GM12878 (cell line): ENCODE measurements at regions not wholly inside any gene's neighbourhood (a gene's known extent, or its start where the extent isn't known, plus 50 kb on each side); places are given as distances from the start of the nearest gene placed in this dataset.

Experiments
- ATAC-seq: fragments of 200-7000 bp; cut with Tn5 transposase; 3 replicates; pipeline ENCODE4 v1.9.1; 2020; ENCODE audit warnings: mild to moderate bottlenecking, moderate library complexity
- BruUV-seq: library from RNA; stranded (reverse); fragments of 400-500 nt; replicated peaks from 2 replicates; lab custom pipeline; 2021; lab: Mats Ljungman, UMichigan
- CTCF ChIA-PET: fragments of 300-600 bp; sonication (Branson Sonifier 250); formaldehyde crosslinking; extraction: SDS; loops from one replicate; lab custom pipeline; 2021; ENCODE audit warnings: inconsistent platforms; lab: Yijun Ruan, JAX
- POLR2A ChIA-PET: fragments of 350-600 bp; formaldehyde crosslinking; extraction: SDS; loops from one replicate; lab custom pipeline; 2021; ENCODE audit warnings: inconsistent platforms; lab: Charles Lee
- RAD21 ChIA-PET: fragments of 300-600 bp; sonication (Branson Sonifier 250); formaldehyde crosslinking; loops from one replicate; lab custom pipeline; 2023; ENCODE audit warnings: antibody characterized with exemption; ENCODE audit not compliant: unreplicated experiment; lab: Charles Lee
- SMC1A ChIA-PET: fragments of 300-600 bp; sonication (Branson Sonifier 250); formaldehyde crosslinking; loops from one replicate; lab custom pipeline; 2023; ENCODE audit not compliant: unreplicated experiment, uncharacterized antibody; lab: Charles Lee
- DNase-seq: peaks from one replicate; pipeline ENCODE4 v3.0.0-alpha.2; 2011; ENCODE audit warnings: low read depth, low spot score
- FAIRE-seq: peaks from 3 replicates; lab custom pipeline; 2011; peaks lifted over from hg19 to GRCh38; lab: Jason Lieb, UNC
- H2AFZ ChIP-seq: 2 replicates; pipeline ENCODE4 v1.6.0; 2011; ENCODE audit warnings: low read depth, low read length, control low read depth; ENCODE audit not compliant: control insufficient read depth
- H3K27ac ChIP-seq: 2 replicates; pipeline ENCODE4 v1.5.1; 2011; ENCODE audit warnings: control low read depth; ENCODE audit not compliant: control insufficient read depth, insufficient read depth
- H3K27me3 ChIP-seq, 2 experiments: replicated peaks in 1 of 2; 2 replicates each; pipeline versions ENCODE4 v1.6.0 to v1.6.1; 2011; ENCODE audit warnings: low read length in 1 of 2; ENCODE audit not compliant: control insufficient read depth in 2 of 2, insufficient read depth in 2 of 2
- H3K36me3 ChIP-seq, 2 experiments: 2 replicates each; pipeline ENCODE4 v1.5.1; 2011; ENCODE audit warnings: low read length in 1 of 2; ENCODE audit not compliant: control insufficient read depth in 2 of 2, insufficient read depth in 2 of 2
- H3K4me1 ChIP-seq: 2 replicates; pipeline ENCODE4 v1.6.1; 2011; ENCODE audit warnings: mild to moderate bottlenecking, low read length, moderate library complexity, mixed read lengths; ENCODE audit not compliant: control insufficient read depth, insufficient read depth
- H3K4me2 ChIP-seq: 2 replicates; pipeline ENCODE4 v1.6.0; 2011; ENCODE audit warnings: control low read depth; ENCODE audit not compliant: control insufficient read depth, insufficient read depth
- H3K4me3 ChIP-seq: fragments of 200-600 bp; sonication (generic); 2 replicates; pipeline ENCODE4 v1.5.1; 2016
- H3K79me2 ChIP-seq: 2 replicates; pipeline ENCODE4 v1.6.0; 2011; ENCODE audit warnings: low read length; ENCODE audit not compliant: control insufficient read depth, insufficient read depth
- H3K9ac ChIP-seq: 2 replicates; pipeline ENCODE4 v1.8.0; 2011; ENCODE audit warnings: low read length, control low read depth, mixed read lengths; ENCODE audit not compliant: control insufficient read depth, insufficient read depth
- H3K9me3 ChIP-seq: replicated peaks from 3 replicates; pipeline ENCODE4 v1.5.1; 2011; ENCODE audit warnings: mild to moderate bottlenecking, low read length; ENCODE audit not compliant: control insufficient read depth, insufficient read depth
- H4K20me1 ChIP-seq: 2 replicates; pipeline ENCODE4 v1.6.0; 2011; ENCODE audit not compliant: control insufficient read depth, insufficient read depth
- BCL3 ChIP-seq: IDR thresholded peaks from 2 replicates; pipeline ENCODE4 v1.6.1; 2011; ENCODE audit warnings: borderline replicate concordance, low read depth, mild to moderate bottlenecking, moderate library complexity, low read length; ENCODE audit not compliant: insufficient read depth, poor library complexity, severe bottlenecking
- CBX5 ChIP-seq: sonication (generic); IDR thresholded peaks from 2 replicates; pipeline ENCODE4 v1.6.1; 2016; ENCODE audit warnings: low read depth, moderate library complexity, mild to moderate bottlenecking, inconsistent platforms
- CHD4 ChIP-seq: fragments of 200-600 bp; sonication (generic); IDR thresholded peaks from 2 replicates; pipeline ENCODE4 v1.6.1; 2016; ENCODE audit warnings: mild to moderate bottlenecking
- CTCF ChIP-seq, 3 experiments: IDR thresholded peaks in 2 of 3; conservative IDR thresholded peaks in 1 of 3; 2 replicates each; pipeline ENCODE4 v1.5.1; 2011; ENCODE audit warnings: low read depth in 3 of 3, low read length in 3 of 3, mild to moderate bottlenecking in 3 of 3, control low read depth in 2 of 3, moderate library complexity in 2 of 3, inconsistent platforms in 1 of 3, mixed read lengths in 1 of 3; ENCODE audit not compliant: control insufficient read depth in 2 of 3, insufficient read depth in 1 of 3; ENCODE audit errors: extremely low read depth in 1 of 3
- E2F4 ChIP-seq: IDR thresholded peaks from 2 replicates; pipeline ENCODE4 v1.6.1; 2012; ENCODE audit warnings: low read depth, low read length, improper control_type of control experiment
- MLLT1 ChIP-seq: fragments of 450-650 bp; IDR thresholded peaks from 2 replicates; pipeline ENCODE4 v1.6.1; 2016; ENCODE audit warnings: mild to moderate bottlenecking
- PKNOX1 ChIP-seq: fragments of 450-650 bp; IDR thresholded peaks from 2 replicates; pipeline ENCODE4 v1.6.1; 2016; ENCODE audit warnings: mild to moderate bottlenecking
- SMAD5 ChIP-seq: IDR thresholded peaks from 2 replicates; pipeline ENCODE4 v1.6.1; 2016; ENCODE audit warnings: antibody characterized with exemption, low read depth
- STAT3 ChIP-seq: IDR thresholded peaks from 2 replicates; pipeline ENCODE4 v1.6.1; 2011; ENCODE audit warnings: low read depth, low read length, improper control_type of control experiment
- ZNF592 ChIP-seq: fragments of 450-650 bp; IDR thresholded peaks from 2 replicates; pipeline ENCODE4 v1.6.1; 2017; ENCODE audit warnings: mild to moderate bottlenecking, moderate library complexity
- WGBS: methylation state at CpG from one replicate; pipeline ENCODE4 v1.1.6; 2016; ENCODE audit warnings: low lambda C conversion rate; ENCODE audit not compliant: insufficient replicate concordance, insufficient coverage; ENCODE audit errors: missing lambda C conversion rate; 5-methylcytosine and 5-hydroxymethylcytosine counted together
- in situ Hi-C: fragments of 300-500 bp; cut with MboI; formaldehyde crosslinking; loops from 9 replicates; pipeline ENCODE4 v1.14.3; 2018; ENCODE audit warnings: mixed read lengths
- intact Hi-C: fragments of 100-400 bp; cut with micrococcal nuclease; formaldehyde crosslinking; loops from one replicate; pipeline ENCODE4 v1.14.2; 2022; ENCODE audit not compliant: unreplicated experiment

GRCh38 chr22:47460861-47461260 is 698.4 kb downstream of the TBC1D22A start:
- Histone ChIP-seq H3K79me2 (no peaks in the 10 kb centered on the region), H3K4me3 (no peak overlapping the region), H3K9ac (no peak overlapping the region), H2AFZ (no peak overlapping the region), H3K4me2 (no peak overlapping the region), H3K27me3 (no peaks in the 10 kb centered on the region), H3K27ac (no peak overlapping the region), H3K36me3 (no peaks in the 10 kb centered on the region), H4K20me1 (no peaks in the 10 kb centered on the region), H3K4me1 (no peaks in the 10 kb centered on the region), H3K9me3 (no peaks in the 10 kb centered on the region; the same call in 2 of the 3 replicates)
- in situ Hi-C loops, result no loop called here
- TF ChIP-seq ZNF592 (no peak), CTCF (IDR thresholded peaks at IDR 0.05 in 2 of 3, conservative IDR thresholded peaks at IDR 0.05 in 1 of 3; ENCODE audit: control insufficient read depth in 2 of 3, extremely low read depth in 1 of 3, insufficient read depth in 1 of 3, low read depth in 3 of 3, low read length in 3 of 3) (no peak), E2F4 (no peak), MLLT1 (no peak), BCL3 (no peak), CBX5 (no peak), STAT3 (no peak), CHD4 (no peak), PKNOX1 (no peak), SMAD5 (no peak)
- intact Hi-C loops, result no loop called here
- 49% methylated on average over 5 of the region's 5 CpGs for WGBS
- RAD21 ChIA-PET, result no interaction called here
- ATAC-seq, result no peak
- no peak for FAIRE-seq
- SMC1A ChIA-PET, result interaction anchor here (0.8 kb wide), 1 partner anchor 57 kb away, joined by 3 read pairs; no protein-coding TSS in a partner anchor
- POLR2A ChIA-PET, result no interaction called here
- CTCF ChIA-PET, result interaction anchor here (0.6 kb wide), 1 partner anchor 81 kb away, joined by 3 read pairs; no protein-coding TSS in a partner anchor
- BruUV-seq, result no TSS peak
- no peak for DNase-seq
